Stomach (tissue), 4 donors: ENCODE measurements at regions not wholly inside any gene's neighbourhood (a gene's known extent, or its start where the extent isn't known, plus 50 kb on each side); places are given as distances from the start of the nearest gene placed in this dataset.

Experiments
- EP300 ChIP-seq: sonication (generic); formaldehyde crosslinking; IDR thresholded peaks from one replicate; pipeline ENCODE4 v1.6.1; 2017; ENCODE audit warnings: antibody characterized with exemption
- POLR2A ChIP-seq, 4 donors: fragments of 450-650 bp; IDR thresholded peaks; one replicate each; pipeline ENCODE4 v1.6.1; 2016; ENCODE audit warnings: antibody characterized with exemption in 4 of 4, control low read depth in 2 of 4, mild to moderate bottlenecking in 1 of 4, moderate library complexity in 1 of 4
- TF ChIP-seq, protein P1 (sequence below), 7 experiments: fragments of 450-650 bp in 4 of 7; fragments of 200-600 bp in 3 of 7; sonication (generic) in 3 of 7; IDR thresholded peaks; one replicate each; pipeline ENCODE4 v1.5.1; 2016 to 2019; ENCODE audit warnings: antibody characterized with exemption in 7 of 7, control low read depth in 2 of 7, mild to moderate bottlenecking in 1 of 7

DNA sequence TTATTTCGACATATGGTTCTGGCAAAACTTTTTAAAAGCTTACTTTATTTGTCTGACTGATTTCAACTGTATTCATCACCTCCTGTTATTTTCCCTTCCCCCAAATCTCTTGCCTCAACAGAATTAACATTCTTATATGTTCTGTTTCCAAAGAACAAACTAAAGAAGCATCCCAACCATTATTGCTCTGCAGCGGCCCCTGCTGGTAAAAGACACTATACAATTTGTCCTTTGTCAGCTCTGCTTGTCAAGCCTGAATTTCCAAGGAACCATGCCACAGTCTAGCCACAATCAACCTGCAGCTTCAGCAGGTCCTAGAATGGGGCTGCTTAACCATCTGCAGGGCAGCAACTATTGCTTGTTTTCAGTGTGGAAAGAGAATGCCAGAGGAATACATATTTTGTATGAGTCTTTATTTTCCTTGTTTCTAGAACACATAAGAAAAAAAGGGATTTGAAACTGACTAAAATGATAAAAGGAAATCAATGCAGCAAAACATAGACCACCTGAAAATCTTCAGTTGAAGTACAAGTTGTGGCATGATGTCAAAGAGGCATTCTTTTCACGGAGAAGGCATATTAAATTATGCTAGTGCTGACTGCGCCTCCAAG is 845.3 kb downstream of the DIAPH3 start:
- TF ChIP-seq, protein P1, sequence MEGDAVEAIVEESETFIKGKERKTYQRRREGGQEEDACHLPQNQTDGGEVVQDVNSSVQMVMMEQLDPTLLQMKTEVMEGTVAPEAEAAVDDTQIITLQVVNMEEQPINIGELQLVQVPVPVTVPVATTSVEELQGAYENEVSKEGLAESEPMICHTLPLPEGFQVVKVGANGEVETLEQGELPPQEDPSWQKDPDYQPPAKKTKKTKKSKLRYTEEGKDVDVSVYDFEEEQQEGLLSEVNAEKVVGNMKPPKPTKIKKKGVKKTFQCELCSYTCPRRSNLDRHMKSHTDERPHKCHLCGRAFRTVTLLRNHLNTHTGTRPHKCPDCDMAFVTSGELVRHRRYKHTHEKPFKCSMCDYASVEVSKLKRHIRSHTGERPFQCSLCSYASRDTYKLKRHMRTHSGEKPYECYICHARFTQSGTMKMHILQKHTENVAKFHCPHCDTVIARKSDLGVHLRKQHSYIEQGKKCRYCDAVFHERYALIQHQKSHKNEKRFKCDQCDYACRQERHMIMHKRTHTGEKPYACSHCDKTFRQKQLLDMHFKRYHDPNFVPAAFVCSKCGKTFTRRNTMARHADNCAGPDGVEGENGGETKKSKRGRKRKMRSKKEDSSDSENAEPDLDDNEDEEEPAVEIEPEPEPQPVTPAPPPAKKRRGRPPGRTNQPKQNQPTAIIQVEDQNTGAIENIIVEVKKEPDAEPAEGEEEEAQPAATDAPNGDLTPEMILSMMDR (IDR thresholded peaks at IDR 0.05), result peak in 5 of 7 experiments; percentile 29 to 74 (median 54)
- TF ChIP-seq POLR2A (IDR thresholded peaks at IDR 0.05) (no peak), EP300 (no peak)
